Common myeloid progenitor, CD34-positive (primary cell): ENCODE measurements at regions not wholly inside any gene's neighbourhood (a gene's known extent, or its start where the extent isn't known, plus 50 kb on each side); places are given as distances from the start of the nearest gene placed in this dataset.

ENCODE experiments used
- CTCF ChIA-PET: fragments of 350-600 bp; sonication (Branson Sonifier 250); formaldehyde crosslinking; loops from one replicate; lab custom pipeline; 2021; ENCODE audit warnings: antibody characterized with exemption; lab: Charles Lee
- POLR2A ChIA-PET: fragments of 350-600 bp; sonication (Branson Sonifier 250); formaldehyde crosslinking; loops from one replicate; lab custom pipeline; 2021; ENCODE audit warnings: antibody characterized with exemption; lab: Charles Lee
- DNase-seq, 3 donors: peaks; one replicate each; pipeline versions ENCODE4 v3.0.0 to v3.0.0-alpha.2; 2013
- H3K27ac ChIP-seq, 2 experiments: 1 replicate in 1 of 2; 2 replicates in 1 of 2; pipeline ENCODE4 v1.7.0; 2013; ENCODE audit warnings: inconsistent platforms in 2 of 2, low read length in 2 of 2, mild to moderate bottlenecking in 2 of 2, low read depth in 1 of 2, moderate library complexity in 1 of 2; ENCODE audit not compliant: severe bottlenecking in 2 of 2, insufficient read depth in 1 of 2, poor library complexity in 1 of 2
- H3K27me3 ChIP-seq, 5 experiments: replicated peaks in 2 of 5; 1 replicate in 3 of 5; 2 replicates in 2 of 5; pipeline versions ENCODE4 v1.6.1 to v1.7.0; 2013; ENCODE audit warnings: low read length in 4 of 5, mild to moderate bottlenecking in 2 of 5, moderate library complexity in 2 of 5, inconsistent platforms in 1 of 5; ENCODE audit not compliant: insufficient read depth in 5 of 5, control insufficient read depth in 4 of 5
- H3K36me3 ChIP-seq, 4 experiments: 1 replicate in 2 of 4; 2 replicates in 2 of 4; pipeline versions ENCODE4 v1.6.1 to v1.7.0; 2013; ENCODE audit warnings: low read length in 3 of 4, control low read depth in 1 of 4, mild to moderate bottlenecking in 1 of 4; ENCODE audit not compliant: control insufficient read depth in 4 of 4, insufficient read depth in 4 of 4
- H3K4me1 ChIP-seq, 4 experiments: 1 replicate in 3 of 4; 2 replicates in 1 of 4; pipeline versions ENCODE4 v1.6.1 to v1.7.1; 2013; ENCODE audit warnings: low read length in 3 of 4, mild to moderate bottlenecking in 3 of 4, control low read depth in 1 of 4, inconsistent platforms in 1 of 4, moderate library complexity in 1 of 4; ENCODE audit not compliant: control insufficient read depth in 4 of 4, insufficient read depth in 4 of 4; ENCODE audit errors: control extremely low read depth in 1 of 4
- H3K4me3 ChIP-seq, 7 experiments: 1 replicate in 4 of 7; 2 replicates in 3 of 7; pipeline versions ENCODE4 v1.5.1 to v1.7.0; 2013; ENCODE audit warnings: mild to moderate bottlenecking in 7 of 7, low read length in 6 of 7, moderate library complexity in 6 of 7, inconsistent platforms in 2 of 7, low read depth in 2 of 7, control low read depth in 1 of 7; ENCODE audit not compliant: insufficient read depth in 4 of 7, control insufficient read depth in 1 of 7; ENCODE audit errors: extremely low read depth in 1 of 7
- H3K9me3 ChIP-seq, 5 experiments: 1 replicate in 4 of 5; 2 replicates in 1 of 5; pipeline versions ENCODE4 v1.6.1 to v1.7.1; 2013; ENCODE audit warnings: low read length in 4 of 5, mild to moderate bottlenecking in 2 of 5, inconsistent platforms in 1 of 5, low read depth in 1 of 5, moderate library complexity in 1 of 5; ENCODE audit not compliant: control insufficient read depth in 4 of 5, insufficient read depth in 2 of 5; ENCODE audit errors: control extremely low read depth in 1 of 5
- WGBS: methylation state at CpG from one replicate; pipeline ENCODE4 v1.1.5; 2013; ENCODE audit not compliant: insufficient coverage; 5-methylcytosine and 5-hydroxymethylcytosine counted together

GRCh38 chrX:45823536-45823935 is 622.9 kb upstream of the DIPK2B start:
- Histone ChIP-seq H3K27ac (no peak overlapping the region), H3K4me3 (no peak overlapping the region), H3K9me3 (peaks cover 0 to 3% (median 0%) of the 10 kb centered on the region in 5 experiments), H3K36me3 (peaks cover 0 to 4% (median 2%) of the 10 kb centered on the region in 4 experiments), H3K4me1 (no peaks in the 10 kb centered on the region), H3K27me3 (peaks cover 0 to under 1% (median 0%) of the 10 kb centered on the region in 5 experiments)
- no CpG with 5 or more reads among the region's 1 CpG for WGBS
- no peak for DNase-seq
- ChIA-PET CTCF (interaction anchor here (1.2 to 1.7 kb wide), 3 partner anchors 20 to 552 kb away, joined by 3 to 8 read pairs (median 6); no protein-coding TSS in a partner anchor), POLR2A (no interaction called here)

DNA sequence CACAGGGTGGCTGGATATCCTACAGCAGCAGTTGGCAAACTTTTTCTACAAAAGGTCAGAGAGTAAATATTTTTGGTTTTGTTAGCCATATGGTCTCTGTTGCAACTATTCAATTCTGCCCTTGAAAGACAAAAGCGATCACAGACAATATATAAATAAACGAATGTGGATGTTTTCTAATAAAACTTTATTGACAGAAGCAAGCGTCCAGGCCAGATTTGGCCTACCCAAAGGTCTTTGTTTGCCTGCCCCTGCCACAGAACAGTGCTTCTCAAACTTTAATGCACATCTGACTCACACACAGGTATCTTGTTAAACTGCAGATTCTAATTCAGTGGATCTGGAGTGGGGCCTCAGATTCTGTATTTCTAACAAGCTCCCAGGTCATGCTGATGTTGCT is 621.4 kb upstream of the DIPK2B start:
- Histone ChIP-seq H3K9me3 (peaks cover 0 to 3% (median 0%) of the 10 kb centered on the region in 5 experiments), H3K27ac (no peak overlapping the region), H3K4me3 (no peak overlapping the region), H3K36me3 (peaks cover 0 to 5% (median 2%) of the 10 kb centered on the region in 4 experiments), H3K27me3 (no peaks in the 10 kb centered on the region), H3K4me1 (no peaks in the 10 kb centered on the region)
- WGBS = no CpG with 5 or more reads among the region's 3 CpGs
- POLR2A ChIA-PET = no interaction called here
- CTCF ChIA-PET = no interaction called here
- no peak for DNase-seq

DNA sequence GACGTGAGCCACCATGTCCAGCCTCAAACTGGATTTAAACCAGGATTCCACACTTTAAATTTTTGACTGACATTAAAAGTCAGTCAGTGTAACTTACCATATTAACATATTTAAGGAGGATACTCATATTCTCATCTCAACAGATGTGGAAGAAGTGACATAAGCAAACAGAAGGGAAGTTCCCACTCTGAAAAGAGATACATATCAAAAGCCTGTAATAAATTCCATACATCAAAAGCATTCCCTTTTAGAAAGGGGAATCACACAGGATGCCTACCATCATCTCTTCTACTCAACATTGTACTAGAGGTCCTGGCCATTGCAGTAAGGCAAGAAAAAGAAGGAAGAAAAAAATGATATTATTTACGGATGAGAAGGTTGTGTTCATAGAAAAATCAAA is 618.2 kb upstream of the DIPK2B start:
- H3K9me3 ChIP-seq = peaks cover 0 to 3% (median 0%) of the 10 kb centered on the region in 5 experiments
- peaks cover 0 to 4% (median 0%) of the 10 kb centered on the region in 5 experiments for H3K27me3 ChIP-seq
- CTCF ChIA-PET = no interaction called here
- no peak for DNase-seq
- WGBS = 80% methylated on average over 1 of the region's 2 CpGs
- H3K36me3 ChIP-seq = peaks cover 0 to 4% (median 0%) of the 10 kb centered on the region in 4 experiments
- no peaks in the 10 kb centered on the region for H3K4me1 ChIP-seq
- POLR2A ChIA-PET = no interaction called here
- H3K4me3 ChIP-seq = no peak overlapping the region
- no peak overlapping the region for H3K27ac ChIP-seq

DNA sequence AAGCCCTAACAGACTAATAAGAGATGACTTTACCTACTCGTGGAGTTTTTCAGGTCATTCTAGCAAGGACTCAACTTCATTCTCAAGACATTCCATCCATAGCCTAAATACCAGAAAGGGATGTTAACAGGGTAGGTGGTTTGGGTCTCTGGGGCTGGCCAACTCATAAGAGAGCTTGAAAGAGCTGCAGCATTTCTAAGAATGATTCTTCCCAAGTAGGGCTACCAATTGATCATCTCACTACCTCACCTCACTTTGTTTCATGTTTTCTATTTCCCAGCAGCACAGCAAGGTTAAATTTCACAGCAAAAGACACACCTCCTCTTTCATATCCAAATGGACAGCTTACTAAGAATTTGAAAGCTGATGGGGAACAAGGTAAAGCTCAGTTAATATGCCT is 614.8 kb upstream of the DIPK2B start:
- Histone ChIP-seq H3K4me1 (peaks cover 0 to 1% (median 0%) of the 10 kb centered on the region in 4 experiments), H3K36me3 (peaks cover 0 to 4% (median 0%) of the 10 kb centered on the region in 4 experiments), H3K4me3 (no peak overlapping the region), H3K9me3 (peaks cover 0 to 3% (median 0%) of the 10 kb centered on the region in 5 experiments), H3K27me3 (peaks cover 0 to 4% (median 0%) of the 10 kb centered on the region in 5 experiments), H3K27ac (no peak overlapping the region)
- ChIA-PET CTCF (interaction anchor here (2.0 kb wide), 1 partner anchor 14 kb away, joined by 9 read pairs; no protein-coding TSS in a partner anchor), POLR2A (no interaction called here)
- DNase-seq = no peak
- WGBS = no CpG with 5 or more reads among the region's 1 CpG

GRCh38 chrX:45811326-45811725 is 610.6 kb upstream of the DIPK2B start:
- H3K27ac ChIP-seq = no peak overlapping the region
- H3K9me3 ChIP-seq = no peaks in the 10 kb centered on the region
- CTCF ChIA-PET = interaction anchor here (1.4 kb wide), 1 partner anchor 9 kb away, joined by 3 read pairs; no protein-coding TSS in a partner anchor
- peaks cover 0 to 4% (median 0%) of the 10 kb centered on the region in 5 experiments for H3K27me3 ChIP-seq
- H3K4me3 ChIP-seq = no peak overlapping the region
- peaks cover 0 to 2% (median 0%) of the 10 kb centered on the region in 4 experiments for H3K36me3 ChIP-seq
- WGBS = 92% methylated on average over 2 of the region's 6 CpGs
- DNase-seq = peak in 1 of 3 donors; percentile 43
- POLR2A ChIA-PET = no interaction called here
- H3K4me1 ChIP-seq = peaks cover 1 to 29% (median 7%) of the 10 kb centered on the region in 4 experiments

DNA sequence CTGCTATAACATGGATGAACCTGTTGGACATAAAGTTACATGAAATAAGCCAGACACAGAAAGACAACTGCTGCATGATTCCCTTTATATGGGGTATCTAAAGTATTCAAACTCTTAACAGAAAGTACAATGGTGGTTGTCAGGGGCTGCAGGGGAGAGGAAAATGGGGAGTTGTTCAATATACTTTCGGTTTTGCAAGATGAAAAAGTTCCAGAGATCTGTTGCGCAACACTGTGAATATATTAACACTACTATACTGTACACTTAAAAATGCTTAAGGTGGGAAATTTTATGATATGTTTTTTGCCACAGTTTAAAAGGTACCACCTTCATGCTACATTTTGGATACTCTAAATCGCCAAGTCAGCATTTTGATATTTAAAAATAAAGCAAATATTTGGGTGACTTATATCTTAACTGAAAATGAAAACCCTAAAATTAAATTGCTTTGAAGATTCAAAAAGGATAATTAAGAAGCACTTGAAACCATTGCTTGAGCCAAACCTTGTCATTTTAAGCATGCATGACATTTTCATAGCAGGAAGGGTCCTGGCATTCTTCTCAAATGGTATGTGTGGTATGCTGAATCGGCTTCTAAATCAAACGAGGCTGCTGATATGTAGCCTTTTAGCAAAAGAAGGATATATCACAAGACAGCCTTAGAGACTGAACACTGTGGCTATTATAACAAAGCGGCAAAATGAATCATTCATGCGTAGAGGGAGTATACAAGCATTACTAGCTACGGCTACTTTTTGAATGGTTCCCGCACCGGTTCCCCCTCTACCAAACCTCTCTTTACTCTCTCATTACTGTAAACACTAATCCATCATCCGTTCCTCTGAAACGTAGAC is 607.1 kb upstream of the DIPK2B start:
- Histone ChIP-seq H3K4me1 (peaks cover 9 to 57% (median 13%) of the 10 kb centered on the region in 4 experiments), H3K27ac (peak overlapping the region in 1 of 2 experiments; percentile 17), H3K4me3 (peak overlapping the region in 3 of 7 experiments; percentile 3 to 72 (median 49)), H3K9me3 (no peaks in the 10 kb centered on the region), H3K36me3 (no peaks in the 10 kb centered on the region), H3K27me3 (peaks cover 0 to 7% (median 0%) of the 10 kb centered on the region in 5 experiments)
- peak in 2 of 3 donors; percentile 73 to 77 for DNase-seq
- ChIA-PET CTCF (interaction anchor here (1.0 kb wide), 1 partner anchor 37 kb away, joined by 3 read pairs; no protein-coding TSS in a partner anchor), POLR2A (interaction anchor here (0.8 kb wide), 1 partner anchor 37 kb away, joined by 3 read pairs; no protein-coding TSS in a partner anchor)
- 78% methylated on average over 9 of the region's 12 CpGs for WGBS
